DMS79 treated with DMSO at 0.1 percent for 48 hours (cell line): ENCODE measurements at regions not wholly inside any gene's neighbourhood (a gene's known extent, or its start where the extent isn't known, plus 50 kb on each side); places are given as distances from the start of the nearest gene placed in this dataset.
"Not testable (repeated sequence)": the region's sequence is repeated elsewhere in the genome, so short reads cannot be mapped to it uniquely, and the experiment has no call there.

Experiments used
- DNase-seq: peaks from one replicate; lab custom pipeline; 2025; lab: John Stamatoyannopoulos, UW

GRCh38 chr6:44742201-44742600 is 354.7 kb downstream of the CDC5L start:
- no peak for DNase-seq

GRCh38 chr6:44742828-44743372 is 355.4 kb downstream of the CDC5L start:
- no peak for DNase-seq

- DNase-seq: not testable (repeated sequence)
These were observed 372.6 kb downstream of the CDC5L start for GRCh38 chr6:44760116-44760515.

GRCh38 chr6:44761046-44761445 is 373.5 kb downstream of the CDC5L start:
- no peak for DNase-seq

- DNase-seq: no peak
These were observed 375.0 kb downstream of the CDC5L start for GRCh38 chr6:44762496-44762895.

GRCh38 chr6:44771647-44772415 is 384.3 kb downstream of the CDC5L start:
- peak; percentile 33 for DNase-seq

- no peak for DNase-seq
These were observed 385.3 kb downstream of the CDC5L start for GRCh38 chr6:44772838-44773237.

GRCh38 chr6:44775121-44775520 is 387.6 kb downstream of the CDC5L start:
- no peak for DNase-seq

GRCh38 chr6:44776344-44776743 is 388.8 kb downstream of the CDC5L start:
- no peak for DNase-seq

GRCh38 chr6:44778513-44778912 is 391.0 kb downstream of the CDC5L start:
- DNase-seq: no peak
